T47D (cell line): ENCODE measurements at regions not wholly inside any gene's neighbourhood (a gene's known extent, or its start where the extent isn't known, plus 50 kb on each side); places are given as distances from the start of the nearest gene placed in this dataset.
"Not testable (repeated sequence)": the region's sequence is repeated elsewhere in the genome, so short reads cannot be mapped to it uniquely, and the experiment has no call there.

Source experiments
- DNase-seq, 2 experiments: peaks; one replicate each; pipeline versions ENCODE4 v3.0.0 to v3.0.0-alpha.2; 2011 to 2012; ENCODE audit warnings: low read depth in 1 of 2, low spot score in 1 of 2
- in situ Hi-C: cut with HindIII; loops from 2 replicates; pipeline ENCODE4 v1.10.0; 2016; ENCODE audit warnings: low sequenced_read_pairs, low pct_unique_long_range_greater_than_20kb

DNA sequence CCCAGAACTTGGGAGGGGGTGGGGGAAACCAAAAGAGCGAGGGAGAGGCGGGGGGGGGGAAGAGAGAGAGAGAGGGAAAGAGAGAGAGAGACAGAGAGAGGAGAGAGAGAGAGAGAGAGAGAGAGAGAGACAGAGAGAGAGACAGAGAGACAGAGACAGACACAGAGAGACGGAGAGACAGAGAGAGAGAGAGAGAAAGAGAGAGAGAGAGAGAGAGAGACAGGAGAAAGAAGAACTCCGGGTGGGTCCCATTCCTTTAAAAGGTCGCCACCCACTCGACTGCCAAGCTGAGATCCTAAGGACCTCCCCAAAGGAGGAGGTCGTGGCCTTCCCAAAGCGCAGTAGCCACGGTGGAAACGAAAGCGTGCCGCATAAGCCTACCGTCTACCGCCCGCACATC, 49.8 kb upstream of the RNU2-1 start:
- DNase-seq, in situ Hi-C loops: not testable (repeated sequence)
